Peyer's patch (tissue), 4 donors: ENCODE measurements at regions not wholly inside any gene's neighbourhood (a gene's known extent, or its start where the extent isn't known, plus 50 kb on each side); places are given as distances from the start of the nearest gene placed in this dataset.

Source experiments
- POLR2A ChIP-seq, 2 donors: fragments of 450-650 bp; IDR thresholded peaks; one replicate each; pipeline ENCODE4 v1.5.1; 2017; ENCODE audit warnings: antibody characterized with exemption in 2 of 2, mild to moderate bottlenecking in 2 of 2, moderate library complexity in 2 of 2
- TF ChIP-seq, protein P1 (sequence below), 6 experiments: fragments of 450-650 bp in 4 of 6; fragments of 200-600 bp in 2 of 6; sonication (generic) in 1 of 6; IDR thresholded peaks; one replicate each; pipeline ENCODE4 v1.5.1; 2017 to 2019; ENCODE audit warnings: antibody characterized with exemption in 6 of 6, mild to moderate bottlenecking in 3 of 6, moderate library complexity in 1 of 6

DNA sequence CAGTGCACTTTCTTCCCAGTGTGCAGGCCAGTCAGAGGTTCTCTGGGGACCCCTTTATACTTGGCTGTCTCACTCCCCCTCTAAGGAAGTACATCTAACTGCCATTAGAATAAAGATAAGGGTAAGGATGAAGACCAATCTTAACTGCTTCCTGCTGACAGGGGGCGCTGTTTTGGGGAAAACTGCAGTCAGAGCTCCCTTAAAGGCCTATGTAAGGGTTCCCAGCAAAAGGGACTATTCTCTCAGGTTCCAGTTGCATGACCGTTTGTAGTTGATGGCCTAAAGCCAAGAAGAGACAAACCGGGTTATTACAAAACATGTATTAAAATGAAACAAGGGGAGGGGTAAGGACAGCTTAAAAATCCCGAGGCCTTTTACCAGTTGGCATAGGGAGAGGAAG, 115.6 kb upstream of the SPIN4 start:
- TF ChIP-seq, protein P1, sequence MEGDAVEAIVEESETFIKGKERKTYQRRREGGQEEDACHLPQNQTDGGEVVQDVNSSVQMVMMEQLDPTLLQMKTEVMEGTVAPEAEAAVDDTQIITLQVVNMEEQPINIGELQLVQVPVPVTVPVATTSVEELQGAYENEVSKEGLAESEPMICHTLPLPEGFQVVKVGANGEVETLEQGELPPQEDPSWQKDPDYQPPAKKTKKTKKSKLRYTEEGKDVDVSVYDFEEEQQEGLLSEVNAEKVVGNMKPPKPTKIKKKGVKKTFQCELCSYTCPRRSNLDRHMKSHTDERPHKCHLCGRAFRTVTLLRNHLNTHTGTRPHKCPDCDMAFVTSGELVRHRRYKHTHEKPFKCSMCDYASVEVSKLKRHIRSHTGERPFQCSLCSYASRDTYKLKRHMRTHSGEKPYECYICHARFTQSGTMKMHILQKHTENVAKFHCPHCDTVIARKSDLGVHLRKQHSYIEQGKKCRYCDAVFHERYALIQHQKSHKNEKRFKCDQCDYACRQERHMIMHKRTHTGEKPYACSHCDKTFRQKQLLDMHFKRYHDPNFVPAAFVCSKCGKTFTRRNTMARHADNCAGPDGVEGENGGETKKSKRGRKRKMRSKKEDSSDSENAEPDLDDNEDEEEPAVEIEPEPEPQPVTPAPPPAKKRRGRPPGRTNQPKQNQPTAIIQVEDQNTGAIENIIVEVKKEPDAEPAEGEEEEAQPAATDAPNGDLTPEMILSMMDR (IDR thresholded peaks at IDR 0.05), result no peak
- no peak for TF ChIP-seq POLR2A (IDR thresholded peaks at IDR 0.05)
